HG02943 (cell line): ENCODE measurements at regions not wholly inside any gene's neighbourhood (a gene's known extent, or its start where the extent isn't known, plus 50 kb on each side); places are given as distances from the start of the nearest gene placed in this dataset.
"Not testable (repeated sequence)": the region's sequence is repeated elsewhere in the genome, so short reads cannot be mapped to it uniquely, and the experiment has no call there.

Source experiments
- ATAC-seq: cut with Tn5 transposase; IDR thresholded peaks from one replicate; pipeline ENCODE4 v1.9.1; 2021; ENCODE audit warnings: mild to moderate bottlenecking, low read depth, moderate library complexity; ENCODE audit not compliant: unreplicated experiment

DNA sequence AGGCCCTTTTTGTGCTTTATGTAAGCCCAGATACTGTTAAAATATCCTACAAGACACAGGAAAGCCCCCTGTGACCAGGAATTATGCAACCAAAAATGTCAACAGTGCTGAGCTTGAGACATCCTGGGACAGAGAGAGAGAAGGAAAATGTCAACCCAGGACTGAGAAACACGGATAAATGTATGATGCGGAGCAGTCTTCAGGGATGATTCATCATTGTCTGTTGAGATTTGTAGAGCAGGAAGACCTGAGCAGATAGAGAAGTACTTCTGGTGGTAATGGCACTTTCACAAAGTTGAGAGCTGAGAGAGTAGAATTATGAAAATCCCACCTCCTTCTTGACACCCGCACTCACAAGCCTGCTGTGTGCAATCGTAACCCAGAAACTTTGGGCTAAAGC lies 330.1 kb upstream of the FRG1 start:
- not testable (repeated sequence) for ATAC-seq

DNA sequence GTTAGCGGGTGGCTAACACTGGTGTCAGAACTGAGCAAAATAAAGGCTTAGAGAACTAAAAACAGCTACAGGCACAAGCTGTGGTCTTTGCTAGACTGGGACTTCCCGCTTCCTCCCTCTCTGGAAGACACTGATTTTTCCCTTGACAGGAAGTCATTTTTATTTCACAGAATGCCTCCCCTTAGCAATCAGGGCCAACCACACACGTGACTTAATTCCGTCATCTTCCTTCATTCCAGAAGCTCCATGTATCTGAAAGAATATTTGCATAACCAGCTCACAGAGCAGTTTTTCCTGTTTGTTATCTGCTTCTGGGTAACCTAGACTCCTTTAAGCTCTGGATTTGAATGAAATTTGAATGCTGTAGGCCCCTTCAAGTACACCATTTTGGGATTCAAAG lies 327.5 kb upstream of the FRG1 start:
- no peak for ATAC-seq

DNA sequence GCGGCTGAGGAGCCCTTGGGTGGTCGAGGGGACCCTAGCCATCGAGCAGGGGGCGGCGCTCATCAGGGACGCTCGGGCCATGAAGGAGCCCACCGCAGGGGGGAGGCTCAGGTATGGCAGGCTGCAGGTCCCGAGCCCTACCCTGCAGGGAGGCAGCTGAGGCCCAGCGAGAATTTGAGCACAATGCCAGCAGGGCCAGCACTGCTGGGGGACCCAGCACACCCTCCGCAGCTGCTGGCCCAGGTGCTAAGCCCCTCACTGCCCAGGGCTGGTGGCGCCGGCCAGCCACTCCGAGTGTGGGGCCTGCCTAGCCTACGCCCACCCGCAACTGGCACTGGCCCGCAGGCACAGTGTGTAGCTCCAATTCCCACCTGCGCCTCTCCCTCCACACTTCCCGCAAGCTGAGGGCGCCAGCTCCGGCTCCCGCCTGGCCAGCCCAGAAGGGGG lies 325.4 kb upstream of the FRG1 start:
- no peak for ATAC-seq

DNA sequence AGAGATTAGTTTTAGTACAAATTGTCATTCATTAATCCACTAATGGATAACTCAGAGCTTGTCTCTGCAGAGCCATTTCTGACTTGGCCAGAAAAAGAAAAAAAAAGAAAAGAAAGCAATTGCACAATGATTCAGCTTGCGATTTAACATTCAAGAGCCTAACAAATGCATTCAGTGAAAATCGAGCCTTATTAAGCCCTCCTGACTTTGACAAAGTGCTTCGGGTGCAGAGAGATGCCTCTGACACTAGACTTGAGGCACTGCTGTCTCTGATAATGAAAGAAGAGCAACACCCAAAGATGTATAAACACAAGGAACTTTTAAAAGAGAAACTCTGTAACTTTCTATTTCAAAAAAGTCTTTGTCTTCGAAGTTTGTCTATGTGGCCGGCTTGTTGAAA lies 322.9 kb upstream of the FRG1 start:
- ATAC-seq = not testable (repeated sequence)

DNA sequence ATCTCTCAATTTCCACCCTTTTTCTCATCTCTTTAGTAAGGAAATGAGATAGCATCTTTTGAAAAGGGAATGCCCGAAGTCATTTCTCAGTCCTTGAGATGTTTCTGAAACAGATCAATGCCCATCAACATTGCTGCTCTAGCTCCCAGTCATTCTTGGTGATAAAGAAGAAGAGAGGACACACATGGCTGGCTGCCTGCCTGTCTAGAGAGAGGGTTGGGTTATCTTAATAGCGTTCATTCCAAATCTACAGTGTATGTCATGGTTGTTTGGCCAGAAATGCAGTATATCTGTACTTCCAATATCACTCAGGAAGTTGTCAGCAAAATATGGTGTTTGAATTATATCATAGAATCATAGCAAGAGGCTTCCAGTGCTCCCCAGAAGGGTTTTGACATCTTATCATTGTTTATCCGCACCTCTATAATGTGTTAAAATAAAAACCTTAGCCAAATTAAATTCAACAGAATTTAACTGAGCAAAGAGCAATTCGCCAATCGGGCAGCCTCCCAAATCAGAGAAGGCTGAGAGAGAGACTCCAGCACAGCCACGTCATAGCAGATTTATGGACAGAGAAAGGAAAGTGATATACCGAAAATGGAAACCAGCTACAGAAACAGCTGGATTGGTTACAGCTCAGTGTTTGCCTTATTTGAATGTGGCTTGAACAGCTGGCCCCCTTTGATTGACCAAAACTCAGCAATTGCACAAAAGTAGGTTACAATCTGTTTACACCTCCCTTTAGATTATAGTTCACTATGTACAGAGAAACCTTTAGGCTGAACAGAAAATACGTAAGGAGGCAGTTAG lies 321.0 kb upstream of the FRG1 start:
- ATAC-seq = not testable (repeated sequence)

DNA sequence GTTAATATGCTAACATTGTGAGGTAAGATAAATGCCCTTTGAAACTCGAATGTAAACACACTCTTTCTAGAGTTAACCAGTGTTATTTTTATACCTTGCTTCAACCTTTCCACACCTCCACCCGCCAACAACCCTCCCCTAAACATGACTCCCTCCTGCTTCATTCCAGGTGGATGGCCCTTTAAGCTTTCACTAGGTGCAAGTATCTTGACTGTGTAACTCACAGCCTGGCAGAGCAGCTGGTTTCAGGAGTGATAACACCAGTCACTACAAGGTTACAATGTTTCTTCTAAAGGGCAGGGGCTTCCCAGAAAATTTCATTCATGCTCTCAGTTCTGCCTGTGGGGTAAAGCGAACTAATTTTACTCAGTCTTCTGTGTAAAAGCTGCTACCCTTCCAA lies 318.1 kb upstream of the FRG1 start:
- not testable (repeated sequence) for ATAC-seq

DNA sequence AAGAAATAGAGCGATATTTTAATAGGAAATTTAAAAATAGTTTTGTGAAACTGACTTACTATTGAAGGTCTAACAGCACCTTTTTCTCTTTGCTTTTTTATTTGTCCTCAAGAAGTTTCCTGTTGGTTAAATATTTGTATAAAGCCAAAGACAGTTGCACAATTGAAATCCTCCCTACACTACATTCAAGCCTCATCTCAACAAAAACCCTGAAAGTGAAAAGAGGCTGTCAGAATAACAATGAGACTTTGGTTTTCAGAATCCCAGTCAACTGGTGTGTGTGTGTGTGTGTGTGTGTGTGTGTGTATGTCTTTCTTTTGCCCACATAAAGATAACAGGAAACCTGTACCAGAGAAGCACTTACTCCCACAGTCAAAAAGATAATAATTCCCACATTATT lies 313.6 kb upstream of the FRG1 start:
- ATAC-seq = not testable (repeated sequence)

DNA sequence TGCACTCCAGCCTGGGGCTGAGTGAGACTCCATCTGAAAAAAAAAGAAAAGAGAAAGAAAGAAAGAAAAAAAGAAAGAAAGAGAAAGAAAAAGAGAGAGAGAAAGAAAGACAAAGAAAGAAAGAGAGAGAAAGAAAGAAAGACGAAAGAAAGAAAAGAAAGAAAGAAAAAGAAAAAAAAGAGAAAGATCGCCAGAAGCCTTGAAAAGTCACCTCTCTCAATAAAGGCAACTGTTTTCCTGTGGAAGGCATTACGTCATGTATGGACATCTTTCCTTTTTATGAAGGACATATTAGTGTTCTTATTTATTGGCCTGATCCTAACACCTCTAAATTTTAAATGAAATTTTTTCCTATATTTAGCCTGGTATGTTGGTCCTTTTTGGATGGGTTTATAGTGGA lies 310.9 kb upstream of the FRG1 start:
- not testable (repeated sequence) for ATAC-seq

DNA sequence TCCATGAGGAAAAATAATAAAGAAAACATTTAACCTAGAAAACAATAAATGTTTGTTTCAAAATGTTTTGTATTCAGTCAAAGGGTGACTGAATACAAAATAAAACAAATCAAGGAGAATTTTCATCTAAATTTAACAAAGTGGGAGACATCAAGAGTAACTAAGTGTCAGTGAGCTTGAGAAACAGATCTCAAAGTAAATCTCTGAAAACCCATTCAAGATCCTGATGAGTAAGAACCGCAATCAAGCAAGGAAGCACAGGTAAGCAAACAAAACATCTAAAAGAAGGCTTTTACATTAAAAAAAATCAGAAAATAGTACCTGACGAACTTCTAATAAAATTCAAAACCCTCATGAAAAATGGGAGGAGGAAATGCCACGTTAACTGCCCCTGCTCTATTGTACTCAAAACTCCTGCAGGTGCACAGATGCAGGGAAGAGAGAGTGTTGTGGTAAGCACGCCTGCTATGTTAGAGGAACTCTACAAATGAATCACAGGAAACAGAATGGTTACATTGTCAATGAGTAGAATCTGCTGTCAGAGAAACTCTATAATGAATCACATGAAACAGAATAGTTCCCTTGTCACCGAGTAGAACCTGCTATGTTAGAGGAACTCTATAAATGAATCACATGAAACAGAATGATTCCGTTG lies 309.6 kb upstream of the FRG1 start:
- not testable (repeated sequence) for ATAC-seq

DNA sequence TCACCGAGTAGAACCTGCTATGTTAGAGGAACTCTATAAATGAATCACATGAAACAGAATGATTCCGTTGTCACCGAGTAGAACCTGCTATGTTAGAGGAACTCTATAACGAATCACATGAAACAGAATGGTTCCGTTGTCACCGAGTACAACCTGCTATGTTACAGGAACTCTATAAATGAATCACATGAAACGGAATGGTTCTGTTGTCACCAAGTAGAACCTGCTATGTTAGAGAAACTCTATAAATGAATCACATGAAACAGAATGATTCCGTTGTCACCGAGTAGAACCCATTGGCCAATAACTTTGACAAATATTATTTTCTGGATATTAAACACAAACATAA lies 309.1 kb upstream of the FRG1 start:
- ATAC-seq = not testable (repeated sequence)

DNA sequence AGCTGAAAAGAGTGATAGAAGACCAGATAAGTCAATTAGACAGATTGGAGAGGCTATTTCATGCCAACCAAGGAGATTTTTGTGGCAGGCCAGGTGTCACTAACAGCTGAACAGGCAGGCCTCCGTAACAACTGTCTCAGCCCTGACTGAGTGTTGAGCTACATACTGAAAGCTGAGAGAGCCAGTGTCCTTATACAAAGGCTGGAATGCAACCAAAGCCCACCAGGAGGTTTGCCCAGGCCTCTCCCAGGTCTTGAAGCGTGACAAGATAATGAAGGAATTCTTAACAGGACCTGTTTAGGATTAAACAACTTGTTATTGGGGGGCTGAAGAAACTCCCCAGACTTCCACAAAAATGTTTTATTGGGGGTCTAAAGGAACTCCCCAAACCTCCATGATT lies 290.2 kb upstream of the FRG1 start:
- ATAC-seq = not testable (repeated sequence)

DNA sequence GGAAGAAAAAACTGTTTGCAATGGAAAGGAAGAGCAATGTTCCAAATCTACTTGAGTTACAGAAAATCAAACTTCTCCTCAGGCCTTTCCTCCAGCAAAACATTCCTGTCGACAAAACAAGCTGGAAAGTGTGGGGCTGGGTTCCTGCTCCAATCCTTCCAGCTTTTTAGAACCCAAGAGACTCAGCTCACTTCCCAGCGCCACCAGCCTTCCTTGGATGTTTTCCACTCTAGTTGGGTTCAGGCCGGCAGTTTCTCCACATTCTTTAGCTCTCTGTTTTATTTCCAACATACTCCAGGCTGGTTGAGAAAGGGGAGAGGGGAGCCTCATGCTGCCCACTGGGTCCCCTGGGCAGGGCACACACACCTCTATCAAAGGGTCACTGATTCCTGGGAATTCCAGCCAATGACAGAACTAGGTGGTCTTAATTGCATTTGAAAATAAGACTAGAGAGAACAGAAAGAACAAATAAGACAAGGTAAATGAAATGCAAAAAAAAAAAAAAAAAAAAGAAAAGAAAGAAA lies 287.5 kb upstream of the FRG1 start:
- ATAC-seq = not testable (repeated sequence)

DNA sequence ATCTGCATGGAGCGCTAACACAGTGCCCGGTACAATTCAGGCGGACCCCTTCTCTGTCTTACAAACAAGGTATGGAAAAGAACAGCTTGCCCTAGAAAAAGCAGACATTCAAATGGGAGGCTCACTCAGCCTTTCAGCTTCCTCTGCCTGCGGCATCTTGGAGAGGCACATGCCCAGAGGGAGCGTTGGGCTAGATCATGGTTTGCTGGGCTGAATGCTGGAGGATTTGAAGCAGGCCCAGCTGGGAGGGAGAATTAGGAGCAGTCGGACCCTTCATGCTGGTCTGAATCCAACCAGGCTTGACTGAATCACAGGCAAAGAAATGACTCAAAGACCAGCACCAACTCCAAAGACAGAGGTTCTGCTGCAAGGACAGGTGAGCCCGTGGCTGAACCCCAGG lies 286.7 kb upstream of the FRG1 start:
- not testable (repeated sequence) for ATAC-seq

DNA sequence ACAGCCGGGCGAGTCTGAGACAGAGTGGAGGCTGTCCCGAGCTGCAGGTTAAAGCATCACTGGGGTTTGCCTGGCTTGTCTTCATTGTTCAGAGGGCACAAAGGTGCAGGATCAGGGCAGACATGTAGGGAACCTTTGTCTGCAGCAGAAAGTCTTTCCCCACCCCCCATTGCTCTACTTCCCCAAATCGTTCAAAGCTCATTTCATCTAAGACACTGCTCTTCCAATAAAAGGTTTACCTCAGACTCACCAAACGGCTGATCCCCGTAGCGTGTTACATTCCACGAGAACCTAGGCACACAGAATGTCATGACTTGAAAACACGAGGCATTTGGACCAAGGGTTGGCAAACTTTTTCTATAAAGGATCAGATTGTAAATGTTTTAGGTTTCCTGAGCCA lies 286.3 kb upstream of the FRG1 start:
- ATAC-seq = not testable (repeated sequence)

DNA sequence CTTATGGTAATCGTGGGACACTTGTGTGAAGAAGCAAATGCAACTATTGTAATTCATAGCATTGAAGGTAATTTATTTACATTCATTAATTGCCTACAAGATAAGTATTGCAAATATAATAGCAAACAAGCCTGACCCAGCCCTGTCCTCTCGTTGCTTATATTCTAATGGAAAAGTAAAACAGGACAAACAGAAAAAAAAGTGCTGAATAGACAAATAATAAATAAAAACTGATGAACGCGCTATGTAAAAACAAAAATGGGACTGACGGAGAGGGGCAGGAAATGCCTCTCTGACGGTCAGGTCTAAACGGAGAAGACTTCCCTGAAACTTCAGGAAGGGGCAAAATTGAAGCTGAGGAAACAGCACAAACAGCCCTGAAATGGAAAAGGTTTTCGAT lies 284.9 kb upstream of the FRG1 start:
- not testable (repeated sequence) for ATAC-seq

DNA sequence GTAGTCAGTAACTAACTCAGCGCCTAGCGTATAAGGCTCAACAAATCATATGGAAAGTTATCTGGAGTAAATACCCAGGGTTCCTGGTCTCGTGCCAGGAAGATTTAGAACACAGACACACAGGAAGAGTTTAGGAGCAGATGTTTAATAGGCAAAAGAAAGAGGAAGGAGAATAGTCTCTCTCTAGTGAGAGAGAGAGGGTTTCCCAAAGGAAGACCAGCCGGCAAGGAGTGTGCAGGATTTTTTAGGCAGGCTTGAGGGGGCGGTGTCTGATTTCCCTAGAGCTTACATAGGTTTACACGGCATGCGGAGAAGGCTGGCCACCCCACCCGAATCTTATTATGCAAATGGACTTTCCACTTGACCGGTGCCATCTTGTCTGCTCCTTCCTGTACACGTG lies 284.0 kb upstream of the FRG1 start:
- no peak for ATAC-seq

DNA sequence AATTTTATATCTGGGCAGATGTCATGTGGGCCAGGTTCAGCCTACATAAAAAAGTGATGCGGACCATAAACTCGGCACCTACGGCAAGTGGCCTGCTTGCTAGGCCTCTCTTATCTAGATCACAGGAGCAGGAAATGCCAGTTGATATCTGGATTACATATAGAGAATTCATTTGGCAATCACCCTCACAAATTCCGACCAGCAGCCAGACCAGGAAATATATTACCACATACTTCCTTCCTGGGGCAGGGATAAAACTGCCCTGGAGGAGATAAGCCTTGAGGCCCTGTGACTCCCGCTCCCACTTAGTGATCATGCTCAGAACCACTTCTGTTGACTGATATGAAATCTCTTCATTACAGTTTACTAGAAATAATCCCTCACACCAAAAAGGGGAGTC lies 282.4 kb upstream of the FRG1 start:
- not testable (repeated sequence) for ATAC-seq

DNA sequence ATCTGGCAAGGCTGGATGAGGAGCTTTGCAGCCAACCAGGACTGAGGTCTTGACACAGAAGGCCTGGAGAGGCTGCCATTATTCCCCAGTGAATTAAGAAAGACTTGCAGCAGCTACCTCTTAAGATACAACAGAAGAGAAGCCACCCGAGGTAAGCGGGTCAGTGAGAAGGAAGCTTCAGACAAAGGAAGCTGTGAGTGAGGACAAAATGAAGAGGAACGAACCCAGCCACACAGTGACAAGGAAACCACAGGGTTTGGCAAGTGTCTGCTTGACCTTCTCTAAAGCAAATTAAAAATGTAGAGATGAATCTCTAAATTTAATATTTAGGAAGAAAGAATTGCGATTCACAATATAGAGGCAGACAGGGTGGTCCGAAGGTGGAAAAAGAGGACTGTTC lies 281.8 kb upstream of the FRG1 start:
- not testable (repeated sequence) for ATAC-seq

DNA sequence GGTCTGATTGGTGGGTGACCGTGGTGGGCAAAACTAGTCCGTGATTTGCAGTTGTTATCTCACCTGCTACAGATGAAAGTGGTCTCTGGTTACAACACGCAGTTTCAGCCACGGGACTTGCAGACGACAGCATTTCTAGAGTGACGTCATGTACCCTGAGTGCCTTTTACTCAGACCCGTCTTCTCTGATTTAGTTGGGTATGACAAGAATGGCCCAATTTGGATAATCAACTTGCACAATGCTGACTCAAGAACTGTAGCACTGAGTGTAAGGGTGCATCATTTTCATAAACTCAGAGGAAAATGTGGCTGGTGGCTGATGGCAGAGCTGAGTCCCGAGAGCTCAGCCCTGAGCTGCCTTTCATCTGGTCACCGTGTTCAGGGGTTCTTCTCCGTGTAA lies 281.4 kb upstream of the FRG1 start:
- ATAC-seq = no peak

DNA sequence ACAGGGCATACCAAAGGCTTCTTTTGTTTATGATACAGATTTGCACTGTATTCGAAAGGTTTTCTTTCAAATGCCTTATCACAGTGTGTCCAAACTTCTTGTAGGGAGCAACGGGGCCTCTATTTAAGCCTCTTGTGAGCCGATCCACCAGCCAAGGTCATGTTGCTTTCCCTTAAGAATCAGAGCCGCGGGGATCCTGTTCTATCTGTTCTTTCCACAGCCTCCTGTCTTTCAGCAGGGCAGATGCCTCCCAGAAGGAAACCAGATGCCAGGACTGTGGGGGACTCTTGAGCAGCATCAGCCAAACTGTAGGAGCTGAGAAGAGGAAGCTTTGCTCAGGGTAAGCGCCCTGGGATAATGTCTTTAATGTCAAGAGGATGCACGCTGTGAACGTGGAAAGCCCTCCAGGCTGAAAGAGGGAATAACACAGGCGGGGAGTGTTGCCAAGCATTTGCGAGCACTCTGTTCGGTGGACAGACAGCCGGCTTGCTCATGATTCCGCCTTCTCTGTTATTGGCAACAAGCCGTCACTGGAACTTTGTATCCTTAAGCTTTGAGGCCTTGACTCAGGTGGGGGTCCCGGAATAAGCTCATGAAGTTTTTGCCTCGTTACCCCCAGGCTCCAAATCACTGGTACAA lies 279.8 kb upstream of the FRG1 start:
- ATAC-seq = no peak

DNA sequence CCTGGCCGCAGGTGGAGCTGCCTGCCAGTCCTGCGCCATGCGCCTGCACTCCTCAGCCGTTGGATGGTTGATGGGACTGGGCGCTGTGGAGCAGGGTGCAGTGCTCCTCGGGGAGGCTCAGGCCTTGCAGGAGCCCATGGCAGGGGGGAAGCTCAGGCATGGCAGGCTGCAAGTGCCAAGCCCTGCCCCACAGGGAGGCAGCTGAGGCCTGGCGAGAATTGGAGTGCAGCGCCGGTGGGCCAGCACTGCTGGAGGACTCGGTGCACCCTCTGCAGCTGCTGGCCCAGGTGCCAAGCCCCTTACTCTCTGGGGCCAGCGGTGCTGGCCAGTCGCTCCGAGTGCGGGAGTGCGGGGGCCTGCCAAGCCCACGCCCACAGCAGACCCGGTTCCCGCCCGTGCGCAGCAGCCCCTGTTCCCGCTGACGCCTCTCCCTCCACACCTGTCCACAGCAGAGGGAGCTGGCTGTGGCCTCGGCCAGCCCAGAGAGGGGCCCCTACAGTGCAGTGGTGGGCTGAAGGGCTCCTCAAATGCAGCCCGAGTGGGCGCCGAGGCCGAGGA lies 275.9 kb upstream of the FRG1 start:
- ATAC-seq = no peak
